Fibroblast of the conjunctiva (primary cell): ENCODE measurements at regions not wholly inside any gene's neighbourhood (a gene's known extent, or its start where the extent isn't known, plus 50 kb on each side); places are given as distances from the start of the nearest gene placed in this dataset.
"Not testable (repeated sequence)": the region's sequence is repeated elsewhere in the genome, so short reads cannot be mapped to it uniquely, and the experiment has no call there.

Experiments used
- DNase-seq: peaks from one replicate; pipeline ENCODE4 v3.0.0-alpha.2; 2010; ENCODE audit warnings: low read depth

DNA sequence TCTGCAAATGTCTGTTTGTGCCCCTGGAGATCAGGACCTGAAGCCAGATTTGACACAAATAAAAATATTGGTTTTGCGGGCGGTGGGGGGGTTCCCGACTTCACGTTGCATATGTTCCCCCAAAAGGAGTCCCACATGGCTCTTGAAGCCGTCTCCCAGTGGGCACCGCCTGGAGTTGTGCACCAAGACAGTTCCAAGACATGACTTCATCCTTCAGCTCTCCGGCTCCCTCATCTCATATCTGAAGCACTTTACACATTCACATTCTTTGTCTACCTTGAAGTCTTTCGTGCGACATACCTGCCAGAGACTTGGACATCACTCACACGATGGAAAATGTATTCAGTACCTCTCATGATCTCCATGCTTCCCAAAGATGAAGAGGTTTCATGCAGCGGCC is 362.8 kb upstream of the FOXK1 start:
- DNase-seq, result no peak

DNA sequence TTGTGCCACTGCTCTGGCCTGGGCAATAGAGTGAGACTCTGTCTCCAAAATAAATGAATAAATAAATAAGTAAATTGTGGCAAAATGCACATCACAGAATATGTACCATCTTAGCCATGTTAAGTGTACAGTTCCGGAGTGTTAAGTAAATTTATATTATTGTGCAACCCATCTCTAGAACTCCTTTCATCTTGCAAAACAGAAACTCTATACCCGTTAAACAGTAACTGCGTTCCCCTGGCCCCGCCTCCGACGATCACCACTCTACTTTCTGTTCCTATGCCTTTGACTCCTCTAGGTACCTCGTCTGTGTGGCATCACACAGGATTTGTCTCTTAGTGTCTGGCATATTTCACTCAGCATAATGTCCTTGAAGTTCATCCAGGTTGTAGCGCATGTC is 356.4 kb upstream of the FOXK1 start:
- no peak for DNase-seq

DNA sequence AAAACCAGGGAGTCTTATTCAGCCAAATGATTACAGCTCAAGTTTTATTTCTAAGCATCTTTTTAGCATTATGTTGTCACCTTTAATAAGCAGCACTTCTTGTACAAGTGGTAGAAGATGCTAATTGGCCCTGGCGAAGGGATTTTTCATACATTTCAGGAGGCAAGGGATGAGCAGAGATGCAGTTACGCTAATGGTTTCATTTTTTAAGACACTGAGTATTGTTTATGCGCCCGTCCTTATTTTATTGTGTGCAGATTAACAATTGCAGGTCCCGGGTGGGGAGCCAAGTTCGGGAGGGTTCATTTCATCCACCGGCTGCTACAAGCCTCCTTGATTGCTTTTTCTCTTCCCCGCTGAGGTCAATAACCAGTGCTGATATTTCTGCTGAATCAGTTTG is 350.4 kb upstream of the FOXK1 start:
- no peak for DNase-seq

DNA sequence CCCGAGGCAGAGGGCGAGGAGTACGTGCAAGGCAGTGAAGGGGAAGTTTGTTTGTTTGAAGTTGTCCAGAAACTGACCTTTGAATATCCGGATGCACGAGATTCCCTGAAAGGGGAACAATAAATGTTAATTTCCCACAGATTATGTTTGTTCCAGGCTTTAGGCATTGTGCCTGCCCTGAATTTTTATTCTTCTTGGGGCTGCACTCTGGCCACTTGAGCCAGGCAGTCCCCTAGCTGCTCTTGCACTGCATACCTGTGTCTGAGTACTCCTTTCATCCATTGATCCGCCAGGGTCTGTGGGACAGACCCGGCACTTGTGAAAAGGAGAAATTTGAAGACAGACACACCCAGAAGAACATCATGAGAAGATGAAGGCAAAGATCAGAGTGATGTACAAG is 343.5 kb upstream of the FOXK1 start:
- no peak for DNase-seq

DNA sequence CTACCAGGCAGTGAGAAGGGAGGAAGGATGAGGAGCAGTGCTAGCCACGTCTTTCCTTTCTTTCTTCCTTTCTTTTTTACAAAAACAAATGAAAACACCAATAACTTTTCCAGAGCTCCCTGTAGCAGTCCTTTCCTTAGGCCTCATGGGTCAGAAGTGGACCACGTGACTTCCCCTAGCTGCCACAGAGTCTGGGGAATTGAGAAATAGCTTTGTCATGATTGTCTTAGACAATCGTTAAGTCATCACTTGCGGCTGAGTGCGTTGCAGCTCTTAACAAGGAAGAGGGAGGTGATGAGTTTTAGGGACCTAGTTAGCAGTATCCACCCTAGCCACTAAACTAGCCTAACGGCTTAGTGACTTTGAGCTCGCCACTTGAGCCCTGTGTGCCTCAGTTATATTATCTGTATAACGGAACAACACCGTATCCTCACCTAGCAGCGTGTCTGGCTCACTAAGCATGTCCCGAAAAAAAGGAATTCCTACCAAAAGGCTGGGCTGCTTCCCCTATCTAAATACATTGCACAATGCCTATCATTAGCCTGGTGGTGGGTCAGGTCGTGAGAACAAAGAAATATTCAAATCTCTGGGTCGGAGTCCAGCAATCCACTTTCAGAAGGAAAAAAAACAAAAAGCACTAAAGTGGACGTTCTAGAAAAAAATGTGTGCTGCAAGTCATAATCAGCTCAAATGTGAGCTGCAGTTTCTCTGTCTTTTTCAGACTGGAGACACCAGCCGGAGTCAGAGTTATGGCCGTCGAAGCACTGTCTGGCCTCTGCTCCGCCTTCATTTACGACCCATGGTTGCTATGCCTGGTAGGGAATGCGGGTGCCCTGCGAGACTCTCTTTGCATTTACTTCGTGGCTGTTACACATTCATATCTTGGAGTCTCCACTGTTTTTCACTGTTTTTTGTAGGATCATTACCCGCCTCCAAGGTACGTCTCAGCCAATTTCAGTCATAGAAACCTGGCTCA is 338.5 kb upstream of the FOXK1 start:
- no peak for DNase-seq

DNA sequence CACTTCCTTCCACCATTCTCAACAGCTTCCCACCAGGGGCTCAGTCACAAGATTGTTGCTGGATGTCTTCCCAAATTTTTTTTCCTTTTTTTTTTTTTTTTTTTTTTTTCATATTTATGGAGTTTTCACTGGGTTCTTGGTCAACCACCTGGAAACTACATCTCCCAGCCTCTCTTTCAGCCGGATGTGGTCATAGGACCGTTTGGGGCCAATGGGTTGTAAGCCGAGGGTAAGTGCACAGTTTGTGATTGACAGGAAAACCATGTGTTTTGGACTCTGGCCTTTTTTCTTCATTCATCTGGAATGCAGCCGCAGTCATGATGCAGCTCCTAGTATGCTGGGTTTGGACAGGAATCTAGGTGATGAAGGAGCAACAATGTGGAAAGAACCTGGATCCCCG is 337.1 kb upstream of the FOXK1 start:
- DNase-seq, result no peak

DNA sequence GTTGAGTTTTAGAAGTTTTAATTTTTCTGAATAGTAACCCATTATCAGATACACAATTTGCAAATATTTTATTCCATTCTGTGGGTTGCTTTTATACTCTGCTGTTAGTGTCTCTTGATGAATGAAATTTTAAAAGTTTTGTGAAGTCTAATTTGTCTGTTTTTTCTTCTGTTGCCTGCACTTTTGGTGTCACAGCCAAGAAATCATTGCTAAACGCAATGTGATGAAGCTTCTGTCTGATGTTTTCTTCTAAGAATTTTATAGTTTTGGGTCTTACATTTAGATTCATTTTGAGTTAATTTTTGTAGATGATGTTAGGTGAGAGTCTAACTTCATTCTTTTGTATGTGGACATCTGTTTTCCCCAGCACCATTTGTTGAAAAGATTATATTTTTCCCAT is 330.0 kb upstream of the FOXK1 start:
- no peak for DNase-seq

DNA sequence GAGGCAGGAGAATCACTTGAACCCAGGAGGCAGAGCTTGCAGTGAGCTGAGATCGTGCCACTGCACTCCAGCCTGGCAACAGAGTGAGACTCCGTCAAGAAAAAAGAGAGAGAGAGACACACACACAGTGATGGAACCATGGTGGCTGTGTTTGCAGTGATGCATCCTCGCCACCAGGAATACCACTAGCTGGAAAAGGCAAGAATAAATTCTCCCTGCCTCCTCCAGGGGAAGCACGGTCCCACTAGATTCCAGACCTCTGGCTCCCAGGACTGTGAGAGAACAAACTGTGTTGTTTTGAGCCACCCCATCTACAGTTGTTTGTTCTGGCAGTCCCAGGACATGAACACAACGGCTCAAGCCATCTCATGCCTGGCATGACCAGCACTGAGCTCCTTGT is 320.3 kb upstream of the FOXK1 start:
- no peak for DNase-seq

DNA sequence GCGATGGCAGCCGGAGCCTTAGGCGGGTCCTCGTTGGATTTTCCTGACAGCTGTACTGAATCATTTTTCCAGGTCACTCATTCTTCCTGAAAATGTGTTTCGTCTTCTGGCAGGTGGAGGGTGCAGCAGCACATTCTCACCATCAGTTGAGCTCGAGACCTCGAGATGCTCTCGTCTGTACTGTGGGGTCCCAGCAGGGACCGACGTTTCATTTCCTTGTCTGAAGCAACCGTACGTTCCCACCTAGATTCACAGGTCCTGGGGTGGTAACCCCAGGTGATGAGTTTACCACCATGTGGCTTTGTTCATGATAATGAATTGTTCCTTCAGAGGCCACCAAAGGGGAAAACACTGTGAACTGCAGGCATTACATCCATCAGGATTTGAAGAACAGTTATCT is 298.5 kb upstream of the FOXK1 start:
- no peak for DNase-seq

DNA sequence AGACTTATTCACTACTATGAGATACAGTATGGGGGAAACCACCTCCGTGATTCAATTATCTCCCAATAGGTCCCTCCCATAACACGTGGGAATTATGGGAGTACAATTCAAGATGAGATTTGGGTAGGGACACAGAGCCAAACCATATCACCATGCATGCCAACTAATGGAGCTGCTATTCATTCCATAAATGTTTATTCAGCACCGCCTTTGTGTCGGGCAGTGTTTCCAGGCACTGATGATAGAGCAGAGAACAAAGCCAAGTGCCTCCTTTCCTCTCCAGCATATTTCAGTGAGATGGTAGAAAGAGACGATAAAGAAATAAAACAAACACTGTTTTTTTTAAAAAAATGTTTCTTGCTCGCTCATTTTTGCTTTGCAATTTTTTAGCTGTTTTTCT is 295.9 kb upstream of the FOXK1 start:
- DNase-seq, result no peak

DNA sequence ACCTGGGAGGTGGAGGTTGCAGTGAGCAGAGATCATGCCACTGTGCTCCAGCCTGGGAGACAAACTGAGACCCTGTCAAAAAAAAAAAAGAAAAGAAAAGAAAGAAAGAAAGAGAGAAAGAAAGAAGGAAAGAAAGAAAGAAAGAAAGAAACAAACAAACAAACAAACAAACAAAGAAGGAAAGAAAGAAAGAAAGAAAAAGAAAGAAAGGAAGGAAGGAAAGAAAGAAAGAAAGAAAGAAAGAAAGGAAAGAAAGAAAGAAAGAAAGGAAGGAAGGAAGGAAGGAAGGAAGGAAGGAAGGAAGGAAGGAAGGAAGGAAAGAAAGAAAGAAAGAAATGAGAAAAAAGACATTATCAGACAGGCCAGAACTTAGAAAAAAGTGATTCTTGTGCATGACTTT is 291.0 kb upstream of the FOXK1 start:
- DNase-seq, result not testable (repeated sequence)

DNA sequence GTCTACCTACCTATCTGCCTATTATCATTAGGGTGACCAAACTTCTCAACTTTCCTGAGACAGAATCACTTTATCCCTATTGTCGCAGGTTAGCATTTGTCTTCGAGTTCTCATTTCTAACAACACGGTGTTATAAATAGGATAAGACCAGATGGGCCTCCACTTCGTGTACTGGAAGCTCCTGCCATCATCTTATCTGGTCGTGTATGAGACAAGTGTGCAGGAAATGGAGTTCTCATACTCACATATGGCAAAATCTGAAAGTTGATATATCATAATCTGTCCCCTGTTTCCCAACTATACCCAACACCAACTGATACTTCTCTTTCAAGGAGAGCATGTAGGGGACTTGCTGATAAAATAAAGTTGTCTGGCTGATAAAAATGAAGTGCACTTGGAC is 287.4 kb upstream of the FOXK1 start:
- DNase-seq, result no peak

DNA sequence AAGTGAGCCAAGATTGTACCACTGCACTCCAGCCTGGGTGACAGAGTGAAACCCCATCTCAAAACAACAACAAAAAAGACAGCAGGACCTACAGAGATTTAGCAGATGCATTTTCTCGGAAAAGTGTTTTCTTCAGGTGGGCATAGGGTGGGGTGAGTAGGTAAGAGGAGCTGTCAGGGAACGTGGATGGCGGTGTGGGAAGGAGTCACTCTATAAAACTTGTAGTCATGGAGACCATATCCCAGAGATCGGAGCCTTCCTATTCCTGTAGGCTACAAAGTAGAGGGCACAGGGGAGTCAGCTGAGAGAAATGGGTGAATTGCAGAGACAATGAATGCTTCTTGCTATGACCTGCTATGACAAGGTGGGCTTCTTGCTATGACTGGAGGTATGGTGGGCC is 283.0 kb upstream of the FOXK1 start:
- no peak for DNase-seq

DNA sequence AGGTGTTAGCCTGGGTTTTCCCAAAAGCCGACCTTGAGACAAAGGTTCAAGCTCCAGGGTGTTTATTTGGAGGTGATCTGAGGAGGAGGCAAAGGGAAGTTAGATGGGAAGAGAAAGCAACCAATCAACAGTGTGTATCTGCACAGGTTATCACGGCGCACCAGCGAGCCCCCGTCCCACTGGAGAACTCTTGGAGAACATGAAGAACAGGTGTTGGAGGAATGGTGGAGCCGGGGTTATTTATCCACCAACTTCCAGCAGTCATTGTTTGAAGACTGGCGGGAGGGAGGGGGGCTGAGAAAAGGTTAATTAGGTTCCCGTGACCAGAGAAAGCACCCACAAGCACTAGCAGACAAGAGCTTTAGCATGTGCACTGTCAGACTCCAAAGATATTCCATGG is 282.5 kb upstream of the FOXK1 start:
- DNase-seq, result no peak

DNA sequence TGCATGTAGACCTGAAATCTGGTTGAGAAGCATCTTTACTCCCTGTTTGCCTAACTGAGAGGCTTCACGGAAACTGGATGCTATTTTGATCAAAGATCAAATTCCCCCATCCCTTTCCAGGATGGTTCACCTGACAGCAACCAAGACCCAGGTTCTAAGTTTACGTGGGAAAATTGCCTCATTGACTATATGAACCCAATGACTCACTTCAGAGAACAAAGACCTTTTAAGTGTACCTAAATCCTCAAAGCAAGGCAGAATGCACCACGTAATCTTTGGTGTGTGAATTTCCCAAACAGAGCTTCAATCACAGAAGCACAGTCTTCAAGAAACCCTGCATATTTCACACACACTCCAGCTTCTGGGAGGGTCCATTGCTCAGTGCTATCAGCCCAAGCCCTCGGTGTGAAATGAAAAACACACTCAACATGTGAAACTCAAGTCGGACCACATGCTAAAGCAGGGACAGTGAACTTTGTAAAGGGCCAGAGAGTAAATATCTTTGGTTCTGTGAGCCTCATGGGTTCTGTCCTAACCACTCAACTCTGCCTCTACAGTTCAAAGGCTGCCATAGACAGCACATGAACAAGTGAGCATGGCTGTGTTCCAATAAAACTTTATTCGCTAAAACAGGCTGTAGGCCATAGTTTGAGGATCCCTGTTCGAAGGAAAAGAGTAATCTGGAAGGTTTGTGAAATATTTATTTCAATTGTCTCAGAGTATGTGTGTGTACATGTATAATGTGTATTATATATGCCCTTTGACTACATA is 275.6 kb upstream of the FOXK1 start:
- no peak for DNase-seq

DNA sequence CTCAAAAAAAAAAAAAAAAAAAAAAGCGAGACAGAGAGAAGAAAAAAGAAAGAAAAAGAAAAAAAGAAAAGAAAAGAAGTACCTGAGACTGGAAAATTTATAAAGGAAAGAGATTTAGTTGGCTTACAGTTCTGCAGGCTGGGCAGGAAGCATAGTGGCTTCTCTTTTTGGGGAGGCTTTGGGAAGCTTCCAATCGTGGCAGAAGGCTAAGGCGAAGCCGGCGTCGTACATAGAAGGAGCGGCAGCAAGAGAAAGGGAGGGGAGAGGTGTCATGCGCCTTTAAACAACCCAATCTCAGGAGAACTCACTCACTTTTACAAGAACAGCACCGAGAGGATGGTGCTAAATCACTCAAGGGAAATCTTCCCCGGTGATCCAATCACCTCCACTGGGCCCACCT is 272.1 kb upstream of the FOXK1 start:
- no peak for DNase-seq

DNA sequence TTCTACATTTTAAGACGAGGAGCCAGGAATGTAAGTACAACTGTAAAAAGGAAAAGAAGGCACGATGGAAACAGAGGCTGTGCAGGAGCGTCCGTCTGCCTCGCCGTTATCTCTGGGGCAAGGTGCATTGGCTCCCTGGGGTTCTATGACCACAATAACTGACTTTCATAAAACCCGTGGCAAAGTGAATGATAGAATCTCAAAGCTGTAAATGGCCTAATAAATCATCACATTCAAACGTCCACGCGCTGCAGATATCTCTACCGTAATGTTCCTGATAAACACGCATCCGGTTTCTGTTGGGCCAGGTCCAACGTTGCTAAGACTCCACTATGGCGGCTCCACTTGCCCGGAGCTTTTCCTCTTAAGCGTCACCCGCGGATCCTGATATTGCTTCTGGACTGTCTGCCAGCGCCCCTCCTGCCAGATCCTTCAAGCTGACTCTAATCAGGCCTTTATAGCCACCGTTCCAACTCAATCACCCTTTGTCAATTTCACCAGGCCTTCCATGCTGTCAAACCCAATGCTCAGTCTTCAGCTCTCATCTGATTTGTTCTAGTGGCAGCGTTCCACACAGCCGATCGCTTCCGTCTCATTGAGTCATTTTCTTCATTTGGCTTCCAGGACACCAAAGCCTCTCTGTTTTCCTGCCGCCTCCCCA is 265.6 kb upstream of the FOXK1 start:
- no peak for DNase-seq

DNA sequence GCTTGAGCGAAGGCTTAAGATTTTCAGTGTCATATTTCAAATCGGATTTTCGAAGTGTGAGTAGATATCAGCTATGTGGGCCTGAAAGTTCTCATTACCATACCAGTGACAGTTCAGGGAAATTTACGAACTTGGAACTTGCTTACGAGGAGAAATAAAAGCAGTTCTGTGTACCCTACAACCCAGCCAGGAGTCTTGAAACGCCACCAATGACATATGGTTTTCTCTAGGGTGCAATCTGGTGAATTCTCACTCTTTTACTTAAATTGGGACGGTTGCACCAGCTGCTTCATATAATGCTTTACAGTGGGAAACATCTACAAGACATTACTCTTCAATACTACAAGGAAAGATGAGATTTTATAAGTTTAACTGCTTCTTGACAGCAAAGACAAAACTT is 253.6 kb upstream of the FOXK1 start:
- DNase-seq, result no peak

DNA sequence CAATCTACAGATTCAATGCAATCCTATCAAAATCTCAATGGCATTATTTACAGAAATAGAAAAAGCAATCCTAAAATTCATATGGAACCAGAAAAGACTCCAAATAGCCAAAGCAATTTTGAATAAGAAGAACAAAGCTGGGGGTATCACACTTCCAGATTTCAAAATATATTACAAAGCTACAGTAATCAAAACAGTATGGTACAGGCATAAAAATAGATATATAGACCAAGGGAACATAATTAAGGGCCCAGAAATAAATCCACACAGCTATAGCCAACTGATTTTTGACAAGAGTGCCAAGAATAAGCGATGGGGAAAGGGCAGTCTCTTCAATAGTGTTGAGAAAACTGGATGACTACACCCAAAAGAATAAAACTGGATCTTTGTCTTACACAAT is 251.9 kb upstream of the FOXK1 start:
- no peak for DNase-seq

DNA sequence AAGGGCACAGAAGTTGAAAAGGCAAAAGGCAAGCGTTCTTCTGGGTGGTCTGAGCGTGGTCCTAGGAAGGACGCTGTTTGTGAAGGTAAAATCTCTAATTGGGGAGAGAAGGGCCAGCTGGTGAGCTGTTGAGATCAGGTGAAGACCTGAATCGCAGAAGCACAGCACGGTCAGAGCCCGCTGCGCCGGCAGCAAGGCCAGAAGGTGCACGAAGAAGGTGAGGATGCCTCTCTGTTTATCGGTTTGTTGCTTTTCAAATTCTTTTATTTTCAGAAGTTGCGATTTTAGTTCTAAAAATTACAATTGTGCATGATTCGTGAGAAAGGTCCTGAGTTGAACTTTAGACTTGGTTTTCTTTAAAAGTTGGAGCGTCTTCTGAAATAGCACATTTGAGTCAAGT is 247.8 kb upstream of the FOXK1 start:
- DNase-seq, result no peak

DNA sequence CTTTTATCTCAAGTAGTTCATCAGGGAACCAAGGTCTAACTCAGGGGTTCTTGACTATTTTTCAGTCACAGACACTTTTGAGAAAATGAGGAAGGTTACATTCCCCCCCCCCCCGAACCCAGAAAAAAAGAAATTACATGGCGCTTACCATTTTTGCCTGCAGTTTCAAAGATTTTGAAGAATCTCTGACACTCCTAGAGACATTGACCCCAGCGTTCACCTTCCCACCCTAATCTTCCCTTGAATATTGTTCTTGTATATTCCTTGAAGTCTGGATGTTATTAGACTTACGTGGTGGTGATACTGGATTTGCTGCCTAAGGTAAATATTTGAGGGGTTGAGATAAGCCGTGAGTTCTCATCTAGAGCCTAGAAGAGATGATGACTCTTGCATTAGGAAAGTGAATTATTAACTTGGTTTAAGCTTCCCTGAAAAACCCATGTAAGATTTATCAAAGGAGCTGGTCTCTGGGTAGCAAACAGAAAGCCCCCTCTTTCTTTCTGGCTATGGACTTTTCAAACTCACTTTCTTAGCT is 245.7 kb upstream of the FOXK1 start:
- no peak for DNase-seq

DNA sequence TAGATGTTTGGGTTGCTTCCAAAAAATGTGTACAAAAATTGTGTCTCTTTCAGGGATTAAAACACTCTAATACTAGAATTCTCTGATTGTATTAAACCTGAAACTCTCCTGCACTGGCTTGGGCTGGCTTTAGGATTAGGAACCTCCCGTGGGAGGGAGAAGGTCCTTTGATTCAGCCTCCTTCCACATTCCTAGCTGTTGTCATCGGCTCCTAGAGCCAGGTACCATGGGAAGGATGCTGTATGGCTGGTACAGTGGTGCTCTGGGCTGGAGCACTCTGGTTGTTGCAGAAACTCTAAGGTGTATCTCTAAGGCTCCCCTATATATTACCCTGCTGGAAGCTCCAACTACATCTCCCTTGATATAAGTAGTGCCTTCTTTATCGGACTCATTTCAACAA is 245.2 kb upstream of the FOXK1 start:
- DNase-seq, result no peak

DNA sequence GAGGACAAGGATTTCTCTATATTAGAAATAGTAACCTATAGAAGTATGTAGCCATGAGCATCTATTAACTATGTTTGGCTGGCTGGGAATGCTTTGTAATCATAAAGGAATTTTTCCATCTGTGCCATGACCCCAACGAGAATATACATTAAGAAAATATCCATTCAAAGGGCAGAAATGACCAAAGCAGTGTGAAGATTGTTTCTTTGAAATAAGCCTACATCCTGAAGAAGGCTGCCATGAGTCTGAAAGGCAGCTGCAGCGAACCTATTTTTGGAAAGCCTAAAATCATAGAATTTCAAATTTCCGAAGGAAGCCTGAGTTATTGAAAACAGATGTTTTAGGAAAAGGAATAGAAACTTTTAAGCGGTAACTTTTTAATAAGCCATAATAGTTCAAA is 244.2 kb upstream of the FOXK1 start:
- no peak for DNase-seq
